Spleen (tissue), 11 donors: ENCODE measurements at regions not wholly inside any gene's neighbourhood (a gene's known extent, or its start where the extent isn't known, plus 50 kb on each side); places are given as distances from the start of the nearest gene placed in this dataset.

Experiments
- DNase-seq: peaks from one replicate; pipeline ENCODE4 v3.0.0-alpha.2; 2020
- H3K27ac ChIP-seq, 8 donors: fragments of 200-600 bp; sonication (generic) in 7 of 8; 1 replicate in 4 of 8; 2 replicates in 4 of 8; pipeline versions ENCODE4 v1.5.0 to v1.8.0; 2016 to 2021; ENCODE audit warnings: inconsistent platforms in 4 of 8, mild to moderate bottlenecking in 4 of 8, moderate library complexity in 1 of 8
- H3K27me3 ChIP-seq, 7 donors: fragments of 200-600 bp; sonication (generic) in 6 of 7; replicated peaks in 1 of 7; 1 replicate in 4 of 7; 2 replicates in 3 of 7; pipeline versions ENCODE4 v1.5.0 to v1.8.0; 2016 to 2021; ENCODE audit warnings: inconsistent platforms in 3 of 7, mild to moderate bottlenecking in 1 of 7
- H3K36me3 ChIP-seq, 6 donors: fragments of 200-600 bp; sonication (generic) in 5 of 6; 1 replicate in 4 of 6; 2 replicates in 2 of 6; pipeline versions ENCODE4 v1.5.0 to v1.8.0; 2016 to 2021; ENCODE audit warnings: inconsistent platforms in 2 of 6
- H3K4me1 ChIP-seq, 6 donors: fragments of 200-600 bp; sonication (generic) in 5 of 6; 1 replicate in 3 of 6; 2 replicates in 3 of 6; pipeline versions ENCODE4 v1.5.0 to v1.8.0; 2016 to 2021; ENCODE audit warnings: inconsistent platforms in 3 of 6
- H3K4me3 ChIP-seq, 8 donors: fragments of 200-600 bp; sonication (generic) in 7 of 8; 1 replicate in 4 of 8; 2 replicates in 4 of 8; pipeline versions ENCODE4 v1.5.0 to v1.8.0; 2016 to 2021; ENCODE audit warnings: inconsistent platforms in 4 of 8, mild to moderate bottlenecking in 4 of 8, moderate library complexity in 2 of 8
- H3K9me3 ChIP-seq, 8 donors: fragments of 200-600 bp; sonication (generic) in 7 of 8; 1 replicate in 4 of 8; 2 replicates in 4 of 8; pipeline versions ENCODE4 v1.5.0 to v1.8.0; 2016 to 2021; ENCODE audit warnings: inconsistent platforms in 4 of 8
- POLR2A ChIP-seq, 3 donors: fragments of 450-650 bp; IDR thresholded peaks; one replicate each; pipeline ENCODE4 v1.5.1; 2017; ENCODE audit warnings: antibody characterized with exemption in 3 of 3, mild to moderate bottlenecking in 1 of 3
- POLR2AphosphoS5 ChIP-seq, 3 donors: sonication (generic); formaldehyde crosslinking; IDR thresholded peaks; one replicate each; pipeline ENCODE4 v1.5.1; 2017; ENCODE audit warnings: antibody characterized with exemption in 3 of 3
- WGBS, 5 donors: extraction: QIAGEN DNeasy Blood & Tissue Kit in 3 of 5; methylation state at CpG; one replicate each; pipeline versions ENCODE4 v1.1.5 to v1.1.7; 2013 to 2018; 5-methylcytosine and 5-hydroxymethylcytosine counted together
- intact Hi-C: fragments of 100-400 bp; cut with DNase I; formaldehyde crosslinking; loops from one replicate; pipeline ENCODE4 v1.15.0; 2023; ENCODE audit warnings: low total_unique reads
- small RNA-seq, 4 donors: library from RNA; depleted of rRNA; stranded (forward); fragments of <200 nt; gene quantifications; one replicate each; pipeline ENCODE3, GENCODE V24; 2016
- TF ChIP-seq, protein P1 (sequence below), 11 experiments: fragments of 200-600 bp in 7 of 11; fragments of 450-650 bp in 4 of 11; sonication (generic) in 4 of 11; IDR thresholded peaks in 8 of 11; conservative IDR thresholded peaks in 3 of 11; 1 replicate in 7 of 11; 2 replicates in 4 of 11; pipeline versions ENCODE4 v1.4.0 to v1.8.0; 2016 to 2021; ENCODE audit warnings: antibody characterized with exemption in 11 of 11, inconsistent platforms in 4 of 11, mild to moderate bottlenecking in 1 of 11
- donor health status: healthy with polysubstance abuse.
- donor health status: DM: no; HTN: no; CAD: no; lungs with moderate emphysema.
- donor health status: DM: no; HTN: no; CAD: no.
- donor health status: Bipolar disorder and iron deficiency.
- donor health status: healthy.
- donor health status: DM: no; HTN: no; CAD: no.
- donor health status: DM: yes; HTN: yes; CAD: no.

DNA sequence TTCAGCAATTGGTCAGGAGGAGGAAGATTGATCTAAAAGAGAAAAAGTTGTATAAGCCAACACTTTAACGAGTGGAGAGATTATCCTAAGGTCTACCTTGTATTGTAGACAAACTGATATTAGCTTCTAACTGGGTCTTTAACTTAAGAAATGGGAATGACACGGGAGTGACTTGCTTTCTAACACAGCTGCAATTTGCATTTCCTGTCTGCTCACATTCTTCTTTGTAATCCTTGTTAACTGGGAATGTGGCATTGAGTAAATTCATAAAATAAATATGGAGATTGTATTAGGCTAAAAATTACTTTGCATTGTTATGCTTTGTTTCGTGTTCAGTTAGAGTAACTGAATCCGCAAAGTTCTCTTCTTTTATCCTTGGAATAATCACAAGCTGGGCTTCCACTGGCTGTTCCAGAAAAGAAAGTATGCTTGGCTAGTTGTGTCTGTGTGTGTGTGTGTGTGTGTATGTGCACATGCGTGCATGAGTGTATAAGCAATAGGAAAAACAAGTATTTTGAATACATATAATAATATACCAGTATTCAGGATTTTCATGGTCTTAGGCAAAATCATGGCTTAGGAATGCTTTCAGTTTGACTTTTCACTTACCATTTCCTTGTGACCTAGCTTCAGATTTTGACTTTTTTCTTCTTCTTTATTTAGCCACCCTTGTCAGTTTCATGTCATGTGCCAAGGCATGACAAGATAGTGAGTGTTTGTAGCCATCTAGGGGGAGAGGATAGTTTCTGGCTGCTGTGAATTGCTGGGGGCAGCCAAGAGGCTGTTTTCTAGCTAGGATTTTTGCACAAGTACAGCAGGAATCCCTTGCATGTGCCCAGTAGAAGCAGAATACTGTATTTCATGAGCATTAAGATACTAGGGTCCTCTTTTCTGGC lies 54.5 kb upstream of the FZD8 start:
- 64 to 73% (median 67%) methylated on average over 5 of the region's 5 CpGs for WGBS, 5 donors
- Histone ChIP-seq H3K4me1 (no peaks in the 10 kb centered on the region), H3K9me3 (no peaks in the 10 kb centered on the region), H3K27ac (no peak overlapping the region), H3K4me3 (no peak overlapping the region), H3K27me3 (no peaks in the 10 kb centered on the region), H3K36me3 (no peaks in the 10 kb centered on the region)
- intact Hi-C loops, result no loop called here
- no peak for TF ChIP-seq POLR2A (IDR thresholded peaks at IDR 0.05)
- TF ChIP-seq, protein P1, sequence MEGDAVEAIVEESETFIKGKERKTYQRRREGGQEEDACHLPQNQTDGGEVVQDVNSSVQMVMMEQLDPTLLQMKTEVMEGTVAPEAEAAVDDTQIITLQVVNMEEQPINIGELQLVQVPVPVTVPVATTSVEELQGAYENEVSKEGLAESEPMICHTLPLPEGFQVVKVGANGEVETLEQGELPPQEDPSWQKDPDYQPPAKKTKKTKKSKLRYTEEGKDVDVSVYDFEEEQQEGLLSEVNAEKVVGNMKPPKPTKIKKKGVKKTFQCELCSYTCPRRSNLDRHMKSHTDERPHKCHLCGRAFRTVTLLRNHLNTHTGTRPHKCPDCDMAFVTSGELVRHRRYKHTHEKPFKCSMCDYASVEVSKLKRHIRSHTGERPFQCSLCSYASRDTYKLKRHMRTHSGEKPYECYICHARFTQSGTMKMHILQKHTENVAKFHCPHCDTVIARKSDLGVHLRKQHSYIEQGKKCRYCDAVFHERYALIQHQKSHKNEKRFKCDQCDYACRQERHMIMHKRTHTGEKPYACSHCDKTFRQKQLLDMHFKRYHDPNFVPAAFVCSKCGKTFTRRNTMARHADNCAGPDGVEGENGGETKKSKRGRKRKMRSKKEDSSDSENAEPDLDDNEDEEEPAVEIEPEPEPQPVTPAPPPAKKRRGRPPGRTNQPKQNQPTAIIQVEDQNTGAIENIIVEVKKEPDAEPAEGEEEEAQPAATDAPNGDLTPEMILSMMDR (IDR thresholded peaks at IDR 0.05 in 8 of 11, conservative IDR thresholded peaks at IDR 0.05 in 3 of 11), result no peak
- TF ChIP-seq POLR2AphosphoS5 (IDR thresholded peaks at IDR 0.05), result no peak
- no peak for DNase-seq

DNA sequence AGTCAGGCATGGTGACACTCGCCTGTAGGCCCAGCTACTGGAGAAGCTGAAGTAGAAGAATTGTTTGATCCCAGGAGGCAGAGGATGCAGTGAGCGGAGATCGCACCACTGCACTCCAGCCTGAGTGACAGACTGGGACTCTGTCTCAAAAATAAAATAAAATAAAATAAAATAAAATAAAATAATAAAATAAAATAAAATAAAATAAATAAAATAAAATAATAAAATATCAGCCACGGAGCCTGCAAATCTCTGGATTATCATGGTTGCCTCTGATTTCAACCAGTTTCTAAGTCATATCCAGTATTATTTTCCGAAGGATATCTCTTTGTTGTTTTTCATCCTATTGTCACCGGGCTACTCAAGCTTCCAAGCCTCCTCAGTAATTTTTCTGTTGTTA lies 51.7 kb upstream of the FZD8 start:
- TF ChIP-seq, protein P1 (IDR thresholded peaks at IDR 0.05 in 8 of 11, conservative IDR thresholded peaks at IDR 0.05 in 3 of 11), result no peak
- no peak for TF ChIP-seq POLR2AphosphoS5 (IDR thresholded peaks at IDR 0.05)
- H3K27ac ChIP-seq, result no peak overlapping the region
- WGBS, 5 donors, result 89 to 97% (median 94%) methylated on average over 6 of the region's 6 CpGs
- H3K4me3 ChIP-seq, result no peak overlapping the region
- no peaks in the 10 kb centered on the region for H3K27me3 ChIP-seq
- H3K9me3 ChIP-seq, result no peaks in the 10 kb centered on the region
- intact Hi-C loops, result no loop called here
- H3K4me1 ChIP-seq, result no peaks in the 10 kb centered on the region
- DNase-seq, result no peak
- no peaks in the 10 kb centered on the region for H3K36me3 ChIP-seq

Small RNA genes lying in the stretch of these regions (small RNA-seq; reads per million reads assigned to genes)
- gene RF00019 (0 reads per million in 4 donors), gene RF00561 (0 reads per million in 4 donors)
